Adrenal gland (tissue), 5 donors: ENCODE measurements at regions not wholly inside any gene's neighbourhood (a gene's known extent, or its start where the extent isn't known, plus 50 kb on each side); places are given as distances from the start of the nearest gene placed in this dataset.

Experiments used
- POLR2A ChIP-seq, 2 donors: fragments of 450-650 bp; IDR thresholded peaks; one replicate each; pipeline ENCODE4 v1.6.1; 2017; ENCODE audit warnings: antibody characterized with exemption in 2 of 2, mild to moderate bottlenecking in 2 of 2, moderate library complexity in 1 of 2
- TF ChIP-seq, protein P1 (sequence below), 6 experiments: fragments of 450-650 bp in 4 of 6; fragments of 200-600 bp in 2 of 6; sonication (generic) in 1 of 6; IDR thresholded peaks; 1 replicate in 5 of 6; 2 replicates in 1 of 6; pipeline versions ENCODE4 v1.5.1 to v1.8.0; 2016 to 2021; ENCODE audit warnings: antibody characterized with exemption in 6 of 6, mild to moderate bottlenecking in 2 of 6, moderate library complexity in 1 of 6
- donor health status: DM: no; HTN: no; CAD: no.

DNA sequence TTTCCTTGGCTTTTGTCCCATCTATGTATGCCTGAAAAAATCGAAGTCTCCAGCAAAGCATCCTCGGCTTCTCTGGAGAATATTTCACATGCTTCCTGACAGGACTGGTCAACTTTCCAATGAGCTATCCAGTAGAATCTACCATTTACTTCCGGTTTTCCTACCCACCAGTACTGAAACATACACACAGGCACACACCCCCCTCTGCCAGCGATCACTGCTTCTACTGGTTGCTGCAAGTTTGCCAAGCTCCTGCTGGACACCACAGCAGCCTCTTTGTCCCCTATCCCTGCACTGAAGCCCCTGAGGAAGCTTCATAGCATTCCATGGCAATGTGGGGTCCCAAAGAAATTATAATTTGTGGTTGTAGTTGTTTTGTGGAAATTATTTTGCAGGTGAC is 536.8 kb downstream of the MATN1 start:
- TF ChIP-seq, protein P1, sequence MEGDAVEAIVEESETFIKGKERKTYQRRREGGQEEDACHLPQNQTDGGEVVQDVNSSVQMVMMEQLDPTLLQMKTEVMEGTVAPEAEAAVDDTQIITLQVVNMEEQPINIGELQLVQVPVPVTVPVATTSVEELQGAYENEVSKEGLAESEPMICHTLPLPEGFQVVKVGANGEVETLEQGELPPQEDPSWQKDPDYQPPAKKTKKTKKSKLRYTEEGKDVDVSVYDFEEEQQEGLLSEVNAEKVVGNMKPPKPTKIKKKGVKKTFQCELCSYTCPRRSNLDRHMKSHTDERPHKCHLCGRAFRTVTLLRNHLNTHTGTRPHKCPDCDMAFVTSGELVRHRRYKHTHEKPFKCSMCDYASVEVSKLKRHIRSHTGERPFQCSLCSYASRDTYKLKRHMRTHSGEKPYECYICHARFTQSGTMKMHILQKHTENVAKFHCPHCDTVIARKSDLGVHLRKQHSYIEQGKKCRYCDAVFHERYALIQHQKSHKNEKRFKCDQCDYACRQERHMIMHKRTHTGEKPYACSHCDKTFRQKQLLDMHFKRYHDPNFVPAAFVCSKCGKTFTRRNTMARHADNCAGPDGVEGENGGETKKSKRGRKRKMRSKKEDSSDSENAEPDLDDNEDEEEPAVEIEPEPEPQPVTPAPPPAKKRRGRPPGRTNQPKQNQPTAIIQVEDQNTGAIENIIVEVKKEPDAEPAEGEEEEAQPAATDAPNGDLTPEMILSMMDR (IDR thresholded peaks at IDR 0.05): no peak
- no peak for TF ChIP-seq POLR2A (IDR thresholded peaks at IDR 0.05)
